Thymus (tissue), 11 donors: ENCODE measurements at regions not wholly inside any gene's neighbourhood (a gene's known extent, or its start where the extent isn't known, plus 50 kb on each side); places are given as distances from the start of the nearest gene placed in this dataset.

Experiments
- DNase-seq, 9 donors: peaks; one replicate each; pipeline ENCODE4 v3.0.0-alpha.2; 2013; ENCODE audit warnings: low spot score in 9 of 9, low read depth in 6 of 9, missing footprints in 1 of 9
- H3K27ac ChIP-seq, 2 donors: one replicate each; pipeline ENCODE4 v1.5.1; 2013; ENCODE audit warnings: control low read depth in 1 of 2, low read depth in 1 of 2, low read length in 1 of 2, mild to moderate bottlenecking in 1 of 2, moderate library complexity in 1 of 2
- H3K27me3 ChIP-seq, 2 donors: one replicate each; pipeline ENCODE4 v1.5.1; 2013; ENCODE audit warnings: low read length in 1 of 2; ENCODE audit not compliant: control insufficient read depth in 2 of 2, insufficient read depth in 1 of 2
- H3K36me3 ChIP-seq, 2 donors: one replicate each; pipeline ENCODE4 v1.5.1; 2013; ENCODE audit warnings: low read length in 1 of 2, mild to moderate bottlenecking in 1 of 2, moderate library complexity in 1 of 2; ENCODE audit not compliant: control insufficient read depth in 2 of 2, insufficient read depth in 2 of 2
- H3K4me1 ChIP-seq, 2 donors: one replicate each; pipeline ENCODE4 v1.5.1; 2013; ENCODE audit warnings: low read length in 2 of 2; ENCODE audit not compliant: control insufficient read depth in 2 of 2, insufficient read depth in 2 of 2
- H3K4me3 ChIP-seq, 2 donors: one replicate each; pipeline ENCODE4 v1.5.1; 2013; ENCODE audit warnings: low read length in 2 of 2, control low read depth in 1 of 2, mild to moderate bottlenecking in 1 of 2
- H3K9me3 ChIP-seq, 2 donors: one replicate each; pipeline ENCODE4 v1.5.1; 2013; ENCODE audit warnings: low read length in 1 of 2, mild to moderate bottlenecking in 1 of 2; ENCODE audit not compliant: control insufficient read depth in 2 of 2, insufficient read depth in 1 of 2
- WGBS: extraction: QIAGEN DNeasy Blood & Tissue Kit; methylation state at CpG from one replicate; pipeline ENCODE4 v1.1.7; 2013; 5-methylcytosine and 5-hydroxymethylcytosine counted together
- donor health status: healthy.

- H3K27me3 ChIP-seq = no peaks in the 10 kb centered on the region
- 98% methylated on average over 5 of the region's 5 CpGs for WGBS
- no peak for DNase-seq
- H3K9me3 ChIP-seq = no peaks in the 10 kb centered on the region
- H3K36me3 ChIP-seq = no peaks in the 10 kb centered on the region
- H3K27ac ChIP-seq = no peak overlapping the region
- H3K4me3 ChIP-seq = no peak overlapping the region
- H3K4me1 ChIP-seq = no peaks in the 10 kb centered on the region
These were observed 142.8 kb upstream of the PELI2 start for GRCh38 chr14:55975281-55975910.

GRCh38 chr14:55976219-55976618, 142.0 kb upstream of the PELI2 start:
- H3K27me3 ChIP-seq = no peaks in the 10 kb centered on the region
- 96% methylated on average over 5 of the region's 5 CpGs for WGBS
- DNase-seq = no peak

GRCh38 chr14:55976655-55977054, 141.6 kb upstream of the PELI2 start:
- WGBS = 90% methylated on average over 3 of the region's 3 CpGs
- no peaks in the 10 kb centered on the region for H3K36me3 ChIP-seq
- no peak overlapping the region for H3K4me3 ChIP-seq
- DNase-seq = no peak
- no peaks in the 10 kb centered on the region for H3K27me3 ChIP-seq
- no peak overlapping the region for H3K27ac ChIP-seq
- H3K4me1 ChIP-seq = no peaks in the 10 kb centered on the region
- H3K9me3 ChIP-seq = no peaks in the 10 kb centered on the region

More at GRCh38 chr14:55976219-55976618, 142.0 kb upstream of the PELI2 start:
- no peaks in the 10 kb centered on the region for H3K36me3 ChIP-seq
- no peak overlapping the region for H3K4me3 ChIP-seq
- H3K27ac ChIP-seq = no peak overlapping the region
- no peaks in the 10 kb centered on the region for H3K9me3 ChIP-seq
- no peaks in the 10 kb centered on the region for H3K4me1 ChIP-seq

GRCh38 chr14:55977392-55978150, 140.6 kb upstream of the PELI2 start:
- Histone ChIP-seq H3K27ac (no peak overlapping the region), H3K9me3 (no peaks in the 10 kb centered on the region), H3K4me1 (no peaks in the 10 kb centered on the region), H3K27me3 (no peaks in the 10 kb centered on the region), H3K4me3 (no peak overlapping the region), H3K36me3 (no peaks in the 10 kb centered on the region)
- 92% methylated on average over 4 of the region's 4 CpGs for WGBS
- no peak for DNase-seq

GRCh38 chr14:55979096-55979495, 139.1 kb upstream of the PELI2 start:
- WGBS = 92% methylated on average over 2 of the region's 2 CpGs
- no peaks in the 10 kb centered on the region for H3K36me3 ChIP-seq
- no peak overlapping the region for H3K4me3 ChIP-seq

GRCh38 chr14:55979781-55980180, 138.4 kb upstream of the PELI2 start:
- H3K36me3 ChIP-seq = no peaks in the 10 kb centered on the region
- H3K4me1 ChIP-seq = no peaks in the 10 kb centered on the region
- peaks cover 0 to 2% of the 10 kb centered on the region in 2 donors for H3K27me3 ChIP-seq
- WGBS = 97% methylated on average over 1 of the region's 1 CpG
- no peak for DNase-seq
- H3K9me3 ChIP-seq = no peaks in the 10 kb centered on the region
- no peak overlapping the region for H3K27ac ChIP-seq
- H3K4me3 ChIP-seq = no peak overlapping the region

More at GRCh38 chr14:55979096-55979495, 139.1 kb upstream of the PELI2 start:
- no peak overlapping the region for H3K27ac ChIP-seq
- no peak for DNase-seq
- no peaks in the 10 kb centered on the region for H3K27me3 ChIP-seq
- H3K9me3 ChIP-seq = no peaks in the 10 kb centered on the region
- no peaks in the 10 kb centered on the region for H3K4me1 ChIP-seq

GRCh38 chr14:55980970-55981369, 137.2 kb upstream of the PELI2 start:
- no peaks in the 10 kb centered on the region for H3K36me3 ChIP-seq
- no peaks in the 10 kb centered on the region for H3K4me1 ChIP-seq
- H3K4me3 ChIP-seq = no peak overlapping the region
- no peaks in the 10 kb centered on the region for H3K9me3 ChIP-seq
- peaks cover 0 to 3% of the 10 kb centered on the region in 2 donors for H3K27me3 ChIP-seq
- no peak for DNase-seq
- H3K27ac ChIP-seq = no peak overlapping the region

- Histone ChIP-seq H3K4me1 (no peaks in the 10 kb centered on the region), H3K9me3 (no peaks in the 10 kb centered on the region), H3K4me3 (no peak overlapping the region), H3K27me3 (peaks cover 0 to 8% of the 10 kb centered on the region in 2 donors), H3K36me3 (no peaks in the 10 kb centered on the region), H3K27ac (no peak overlapping the region)
- 82% methylated on average over 2 of the region's 2 CpGs for WGBS
- no peak for DNase-seq
These were observed 132.1 kb upstream of the PELI2 start for GRCh38 chr14:55986069-55986468.

GRCh38 chr14:56000846-56001245, 117.4 kb upstream of the PELI2 start:
- Histone ChIP-seq H3K4me1 (peaks cover 6 to 35% of the 10 kb centered on the region in 2 donors), H3K27me3 (peaks cover 39 to 62% of the 10 kb centered on the region in 2 donors), H3K4me3 (no peak overlapping the region), H3K9me3 (peaks cover 9 to 20% of the 10 kb centered on the region in 2 donors), H3K36me3 (no peaks in the 10 kb centered on the region), H3K27ac (no peak overlapping the region)
- 98% methylated on average over 3 of the region's 3 CpGs for WGBS
- no peak for DNase-seq
